Fibroblast of lung (primary cell): ENCODE measurements at regions not wholly inside any gene's neighbourhood (a gene's known extent, or its start where the extent isn't known, plus 50 kb on each side); places are given as distances from the start of the nearest gene placed in this dataset.

ENCODE experiments used
- DNase-seq, 2 donors: peaks; one replicate each; pipeline versions ENCODE4 v3.0.0 to v3.0.0-alpha.2; 2010; ENCODE audit warnings: low read depth in 2 of 2
- H2AFZ ChIP-seq: 2 replicates; pipeline ENCODE4 v1.5.1; 2012; ENCODE audit warnings: low read length, control low read depth, inconsistent platforms
- H3K27ac ChIP-seq: 2 replicates; pipeline ENCODE4 v1.5.1; 2011; ENCODE audit warnings: low read length, control low read depth; ENCODE audit not compliant: insufficient read depth
- H3K27me3 ChIP-seq: 2 replicates; pipeline ENCODE4 v1.5.1; 2011; ENCODE audit warnings: mild to moderate bottlenecking, low read length; ENCODE audit not compliant: control insufficient read depth, insufficient read depth
- H3K36me3 ChIP-seq: 2 replicates; pipeline ENCODE4 v1.5.1; 2011; ENCODE audit warnings: low read length; ENCODE audit not compliant: control insufficient read depth, insufficient read depth
- H3K4me1 ChIP-seq: 2 replicates; pipeline ENCODE4 v1.5.1; 2011; ENCODE audit warnings: low read length; ENCODE audit not compliant: control insufficient read depth, insufficient read depth; ENCODE audit errors: extremely low read depth
- H3K4me2 ChIP-seq: 2 replicates; pipeline ENCODE4 v1.5.1; 2011; ENCODE audit warnings: low read length, control low read depth; ENCODE audit not compliant: insufficient read depth; ENCODE audit errors: extremely low read depth
- H3K4me3 ChIP-seq, 4 experiments: fragments of 200-600 bp in 1 of 4; sonication (generic) in 1 of 4; replicated peaks in 1 of 4; 2 replicates each; pipeline ENCODE4 v1.5.1; 2011 to 2016; ENCODE audit warnings: low read length in 4 of 4, low read depth in 3 of 4, mild to moderate bottlenecking in 3 of 4, control low read depth in 2 of 4, inconsistent platforms in 1 of 4, mixed read lengths in 1 of 4; ENCODE audit not compliant: insufficient read depth in 1 of 4; ENCODE audit errors: control extremely low read depth in 1 of 4
- H3K79me2 ChIP-seq: 2 replicates; pipeline ENCODE4 v1.5.1; 2012; ENCODE audit warnings: mild to moderate bottlenecking, low read length, inconsistent platforms; ENCODE audit not compliant: control insufficient read depth, insufficient read depth
- H3K9ac ChIP-seq: 2 replicates; pipeline ENCODE4 v1.5.1; 2011; ENCODE audit warnings: mild to moderate bottlenecking, low read length, control low read depth; ENCODE audit not compliant: insufficient read depth
- H3K9me3 ChIP-seq: 2 replicates; pipeline ENCODE4 v1.5.1; 2012; ENCODE audit warnings: low read depth, low read length; ENCODE audit not compliant: control insufficient read depth, insufficient read depth
- H4K20me1 ChIP-seq: 2 replicates; pipeline ENCODE4 v1.5.1; 2011; ENCODE audit warnings: low read length; ENCODE audit not compliant: control insufficient read depth, insufficient read depth; ENCODE audit errors: extremely low read depth
- CTCF ChIP-seq, 2 donors: IDR thresholded peaks in 1 of 2; conservative IDR thresholded peaks in 1 of 2; 1 replicate in 1 of 2; 2 replicates in 1 of 2; pipeline ENCODE4 v1.5.1; 2011 to 2012; ENCODE audit warnings: low read length in 2 of 2, control low read depth in 1 of 2, inconsistent platforms in 1 of 2, low read depth in 1 of 2, mild to moderate bottlenecking in 1 of 2
- EZH2 ChIP-seq: IDR thresholded peaks from 2 replicates; pipeline ENCODE4 v1.5.1; 2012; ENCODE audit warnings: low read length, control low read depth, mild to moderate bottlenecking; ENCODE audit errors: missing control alignments

- H4K20me1 ChIP-seq: no peaks in the 10 kb centered on the region
- H3K9me3 ChIP-seq: no peaks in the 10 kb centered on the region
- no peaks in the 10 kb centered on the region for H3K36me3 ChIP-seq
- H3K4me1 ChIP-seq: no peaks in the 10 kb centered on the region
- no peak overlapping the region for H3K27ac ChIP-seq
- H3K4me3 ChIP-seq: no peak overlapping the region
- H3K27me3 ChIP-seq: no peaks in the 10 kb centered on the region
- no peak overlapping the region for H3K4me2 ChIP-seq
- H3K9ac ChIP-seq: no peak overlapping the region
- TF ChIP-seq CTCF (conservative IDR thresholded peaks at IDR 0.05 in 1 of 2, IDR thresholded peaks at IDR 0.05 in 1 of 2; ENCODE audit: low read depth in 1 of 2, low read length in 2 of 2): no peak
- TF ChIP-seq EZH2: no peak
- no peaks in the 10 kb centered on the region for H3K79me2 ChIP-seq
- peak in 1 of 2 donors; percentile 26 for DNase-seq
- no peak overlapping the region for H2AFZ ChIP-seq
Observed at GRCh38 chr13:86830046-86830445, 841.1 kb upstream of the SLITRK5 start.

- DNase-seq: no peak
- TF ChIP-seq CTCF (conservative IDR thresholded peaks at IDR 0.05 in 1 of 2, IDR thresholded peaks at IDR 0.05 in 1 of 2; ENCODE audit: low read depth in 1 of 2, low read length in 2 of 2): no peak
- TF ChIP-seq EZH2: no peak
- no peak overlapping the region for H3K4me2 ChIP-seq
- no peaks in the 10 kb centered on the region for H3K27me3 ChIP-seq
- no peaks in the 10 kb centered on the region for H3K36me3 ChIP-seq
- H3K79me2 ChIP-seq: no peaks in the 10 kb centered on the region
- H3K27ac ChIP-seq: no peak overlapping the region
- no peak overlapping the region for H2AFZ ChIP-seq
- no peak overlapping the region for H3K9ac ChIP-seq
- no peaks in the 10 kb centered on the region for H4K20me1 ChIP-seq
- no peaks in the 10 kb centered on the region for H3K4me1 ChIP-seq
- H3K9me3 ChIP-seq: no peaks in the 10 kb centered on the region
- H3K4me3 ChIP-seq: no peak overlapping the region
Observed at GRCh38 chr13:86831084-86831483, 840.1 kb upstream of the SLITRK5 start.

- no peaks in the 10 kb centered on the region for H3K9me3 ChIP-seq
- no peak overlapping the region for H2AFZ ChIP-seq
- H3K4me3 ChIP-seq: no peak overlapping the region
- H3K4me1 ChIP-seq: no peaks in the 10 kb centered on the region
- H4K20me1 ChIP-seq: no peaks in the 10 kb centered on the region
- TF ChIP-seq CTCF (conservative IDR thresholded peaks at IDR 0.05 in 1 of 2, IDR thresholded peaks at IDR 0.05 in 1 of 2; ENCODE audit: low read depth in 1 of 2, low read length in 2 of 2): no peak
- TF ChIP-seq EZH2: no peak
- no peak overlapping the region for H3K9ac ChIP-seq
- H3K36me3 ChIP-seq: no peaks in the 10 kb centered on the region
- no peaks in the 10 kb centered on the region for H3K79me2 ChIP-seq
- DNase-seq: no peak
- H3K27me3 ChIP-seq: no peaks in the 10 kb centered on the region
- H3K27ac ChIP-seq: no peak overlapping the region
- no peak overlapping the region for H3K4me2 ChIP-seq
Observed at GRCh38 chr13:86838411-86839120, 832.6 kb upstream of the SLITRK5 start.
